LNCAP (cell line): ENCODE measurements at regions not wholly inside any gene's neighbourhood (a gene's known extent, or its start where the extent isn't known, plus 50 kb on each side); places are given as distances from the start of the nearest gene placed in this dataset.

ENCODE experiments used
- CTCF ChIP-seq: fragments of 450-650 bp; IDR thresholded peaks from 2 replicates; pipeline ENCODE4 v1.5.1; 2017; ENCODE audit warnings: mild to moderate bottlenecking

GRCh38 chr2:236342951-236343350 is 78.7 kb upstream of the ASB18 start:
- TF ChIP-seq CTCF = no peak

GRCh38 chr2:236343400-236344161 is 79.4 kb upstream of the ASB18 start:
- TF ChIP-seq CTCF = peak; percentile 72

- TF ChIP-seq CTCF = no peak
Measured at GRCh38 chr2:236344446-236344845, 80.2 kb upstream of the ASB18 start.

GRCh38 chr2:236345081-236345714 is 81.0 kb upstream of the ASB18 start:
- TF ChIP-seq CTCF = no peak

GRCh38 chr2:236346366-236346765 is 82.2 kb upstream of the ASB18 start:
- no peak for TF ChIP-seq CTCF

- TF ChIP-seq CTCF = no peak
Measured at GRCh38 chr2:236348279-236348678, 84.1 kb upstream of the ASB18 start.

- TF ChIP-seq CTCF = no peak
Measured at GRCh38 chr2:236348976-236349375, 84.8 kb upstream of the ASB18 start.
